HEK293T (cell line): ENCODE measurements at regions not wholly inside any gene's neighbourhood (a gene's known extent, or its start where the extent isn't known, plus 50 kb on each side); places are given as distances from the start of the nearest gene placed in this dataset.

Experiments
- FOXA1 ChIP-seq: fragments of 450-650 bp; IDR thresholded peaks from 2 replicates; pipeline ENCODE4 v1.6.1; 2016; ENCODE audit warnings: mild to moderate bottlenecking
- FOXK2 ChIP-seq: fragments of 450-650 bp; IDR thresholded peaks from 2 replicates; pipeline ENCODE4 v1.6.1; 2016; ENCODE audit warnings: mild to moderate bottlenecking
- FOXM1 ChIP-seq: fragments of 450-650 bp; IDR thresholded peaks from 2 replicates; pipeline ENCODE4 v1.6.1; 2017; ENCODE audit warnings: mild to moderate bottlenecking, borderline replicate concordance

DNA sequence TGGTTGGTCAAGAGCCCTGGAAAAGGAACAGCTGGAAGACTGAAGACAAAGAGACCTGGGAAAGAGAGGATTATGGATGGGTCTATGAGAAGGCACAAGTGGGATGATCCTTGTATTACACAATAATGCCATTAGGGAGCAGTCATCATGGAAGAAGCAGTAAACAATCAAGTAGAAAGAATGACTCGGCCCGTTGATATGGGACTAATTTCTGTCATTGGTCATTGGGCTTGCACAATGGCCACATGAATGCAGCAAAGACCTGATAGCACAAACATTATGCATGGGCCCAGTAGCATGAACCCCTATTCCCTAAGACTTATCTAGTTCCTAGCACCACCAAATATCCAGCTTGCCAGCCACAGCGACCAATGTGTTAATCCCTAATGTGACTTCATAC is 390.3 kb upstream of the ZNF507 start:
- TF ChIP-seq FOXA1 (no peak), FOXK2 (no peak), FOXM1 (no peak)
